Renal cortex interstitium (tissue), 11 donors: ENCODE measurements at regions not wholly inside any gene's neighbourhood (a gene's known extent, or its start where the extent isn't known, plus 50 kb on each side); places are given as distances from the start of the nearest gene placed in this dataset.
A peak's percentile ranks its signal among the peaks of the same experiment; 100 is the strongest.
"Not testable (repeated sequence)": the region's sequence is repeated elsewhere in the genome, so short reads cannot be mapped to it uniquely, and the experiment has no call there.

ENCODE experiments used
- DNase-seq, 11 donors: peaks; one replicate each; pipeline ENCODE4 v3.0.0-alpha.2; 2013; ENCODE audit warnings: low read depth in 9 of 11, low spot score in 4 of 11; ENCODE audit errors: extremely low read depth in 1 of 11

GRCh38 chr5:145521066-145521465 is 314.1 kb downstream of the PRELID2 start:
- no peak for DNase-seq

GRCh38 chr5:145520335-145520734 is 314.8 kb downstream of the PRELID2 start:
- no peak for DNase-seq

GRCh38 chr5:145517588-145517987 is 317.6 kb downstream of the PRELID2 start:
- DNase-seq, result not testable (repeated sequence)

GRCh38 chr5:145511351-145511750 is 323.8 kb downstream of the PRELID2 start:
- no peak for DNase-seq

GRCh38 chr5:145510769-145511168 is 324.4 kb downstream of the PRELID2 start:
- no peak for DNase-seq

- DNase-seq, result peak in 5 of 11 donors; percentile 10 to 38 (median 22)
Observed at GRCh38 chr5:145510324-145510723, 324.8 kb downstream of the PRELID2 start.

- no peak for DNase-seq
Observed at GRCh38 chr5:145509336-145510136, 325.6 kb downstream of the PRELID2 start.

- DNase-seq, result no peak
Observed at GRCh38 chr5:145506185-145506850, 328.8 kb downstream of the PRELID2 start.

GRCh38 chr5:145502906-145503305 is 332.2 kb downstream of the PRELID2 start:
- no peak for DNase-seq

GRCh38 chr5:145500710-145501109 is 334.4 kb downstream of the PRELID2 start:
- peak in 9 of 11 donors; percentile 15 to 67 (median 49) for DNase-seq

GRCh38 chr5:145499483-145499882 is 335.7 kb downstream of the PRELID2 start:
- no peak for DNase-seq

- no peak for DNase-seq
Observed at GRCh38 chr5:145497052-145497451, 338.1 kb downstream of the PRELID2 start.

GRCh38 chr5:145495741-145496140 is 339.4 kb downstream of the PRELID2 start:
- no peak for DNase-seq

GRCh38 chr5:145495196-145495595 is 339.9 kb downstream of the PRELID2 start:
- no peak for DNase-seq

GRCh38 chr5:145493435-145493834 is 341.7 kb downstream of the PRELID2 start:
- no peak for DNase-seq

- no peak for DNase-seq
Observed at GRCh38 chr5:145489516-145489915, 345.6 kb downstream of the PRELID2 start.

- no peak for DNase-seq
Observed at GRCh38 chr5:145484158-145484557, 351.0 kb downstream of the PRELID2 start.

GRCh38 chr5:145483212-145483611 is 351.9 kb downstream of the PRELID2 start:
- DNase-seq, result no peak

GRCh38 chr5:145479857-145480256 is 355.3 kb downstream of the PRELID2 start:
- DNase-seq, result no peak

GRCh38 chr5:145479271-145479670 is 355.9 kb downstream of the PRELID2 start:
- no peak for DNase-seq

- no peak for DNase-seq
Observed at GRCh38 chr5:145478651-145479050, 356.5 kb downstream of the PRELID2 start.
